Erythroblast (primary cell): ENCODE measurements at regions not wholly inside any gene's neighbourhood (a gene's known extent, or its start where the extent isn't known, plus 50 kb on each side); places are given as distances from the start of the nearest gene placed in this dataset.

Experiments used
- GATA1 ChIP-seq: IDR thresholded peaks from 2 replicates; pipeline ENCODE4 v1.6.1; 2011; ENCODE audit warnings: low read depth, mild to moderate bottlenecking, control low read depth, low read length, moderate library complexity
- POLR2A ChIP-seq: IDR thresholded peaks from 2 replicates; pipeline ENCODE4 v1.6.1; 2011; ENCODE audit warnings: mild to moderate bottlenecking, low read length

DNA sequence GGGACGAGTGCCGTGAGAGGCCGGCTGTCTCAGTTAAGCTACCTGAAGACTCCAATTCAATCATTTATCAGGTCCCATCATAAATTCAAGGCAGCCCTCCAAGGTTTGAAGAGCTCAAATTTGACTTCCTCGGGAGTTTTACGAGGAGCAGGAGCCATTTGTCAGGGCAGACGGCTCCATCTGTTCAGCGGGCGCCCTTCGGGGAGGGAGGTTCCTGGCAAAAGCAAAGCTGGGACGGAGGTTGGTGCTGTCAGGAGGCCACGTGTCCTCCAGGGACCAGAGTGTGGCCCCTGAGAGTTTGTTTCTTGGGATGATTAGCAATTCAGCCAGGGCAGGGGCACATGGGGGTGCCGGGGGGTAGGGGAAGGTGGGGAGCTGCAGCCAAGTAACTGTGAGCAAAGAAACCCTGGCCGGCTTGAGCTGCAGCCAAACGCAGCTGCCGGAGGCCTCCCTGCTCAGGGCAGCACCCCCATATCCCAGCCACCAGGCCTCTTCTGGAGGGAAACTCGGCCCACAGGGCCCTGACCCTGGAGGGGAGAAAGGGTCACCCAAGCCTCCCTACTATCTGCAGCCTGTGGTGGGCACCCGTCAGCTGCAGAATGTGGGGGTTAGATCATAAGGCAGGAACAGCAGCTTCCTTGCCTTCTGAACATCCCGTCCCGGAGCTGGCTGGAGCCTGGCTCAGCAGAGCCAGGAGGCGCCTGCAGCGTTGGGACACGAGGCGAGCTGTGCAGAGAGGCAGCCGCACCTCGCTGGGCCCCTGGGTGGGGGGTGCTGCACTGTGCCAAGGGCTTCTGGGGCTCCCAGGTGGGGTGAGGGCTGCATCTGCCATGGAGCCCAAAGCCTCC, 63.6 kb upstream of the GATA5 start:
- TF ChIP-seq GATA1: no peak
- no peak for TF ChIP-seq POLR2A
